Activated CD4-positive, alpha-beta T cell treated with anti-CD3 and anti-CD28 coated beads, Interleukin-2, amount 50 U/mL, for 4 hours (primary cell): ENCODE measurements at regions not wholly inside any gene's neighbourhood (a gene's known extent, or its start where the extent isn't known, plus 50 kb on each side); places are given as distances from the start of the nearest gene placed in this dataset.

ENCODE experiments used
- DNase-seq, 2 experiments: peaks; one replicate each; pipeline ENCODE4 v3.0.0-alpha.2; 2020

DNA sequence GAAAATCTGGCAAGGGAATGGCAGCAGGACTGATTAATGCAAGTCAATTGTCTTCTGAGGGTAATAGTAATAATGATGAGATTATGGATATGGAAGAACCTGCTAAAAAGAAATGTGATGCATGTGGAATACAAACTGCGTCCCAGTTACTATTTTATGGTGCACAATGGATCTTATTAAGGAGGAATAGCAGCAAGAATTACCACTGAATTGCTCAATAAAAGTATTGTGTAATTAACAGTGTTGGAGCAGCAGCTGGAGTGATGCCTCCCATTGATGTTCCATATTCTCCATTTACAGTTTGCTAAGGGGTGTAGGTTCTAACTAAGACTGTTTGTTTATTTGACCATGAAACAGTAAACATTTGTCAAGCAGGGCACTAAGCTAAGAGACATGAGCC is 167.9 kb downstream of the HRH4 start:
- DNase-seq, result no peak

DNA sequence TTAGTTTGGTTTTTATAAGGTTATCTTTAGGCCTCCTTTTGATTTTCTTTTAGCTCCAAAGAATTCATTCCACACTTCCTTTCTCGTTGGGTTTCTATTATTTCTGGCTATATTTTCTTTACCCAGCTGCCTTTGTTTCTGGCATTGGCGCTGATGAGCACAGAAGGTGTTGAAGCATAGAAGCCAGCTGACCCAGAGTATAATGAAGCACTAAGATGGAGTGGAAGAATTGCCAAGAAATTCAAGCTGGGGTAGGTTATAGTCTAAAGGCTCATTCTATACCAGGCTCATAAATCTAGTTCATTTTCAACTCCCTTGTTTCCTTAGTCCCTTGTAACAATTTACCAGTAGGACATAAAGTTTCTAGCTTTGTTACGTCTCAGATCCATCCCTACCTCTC is 169.5 kb downstream of the HRH4 start:
- no peak for DNase-seq

DNA sequence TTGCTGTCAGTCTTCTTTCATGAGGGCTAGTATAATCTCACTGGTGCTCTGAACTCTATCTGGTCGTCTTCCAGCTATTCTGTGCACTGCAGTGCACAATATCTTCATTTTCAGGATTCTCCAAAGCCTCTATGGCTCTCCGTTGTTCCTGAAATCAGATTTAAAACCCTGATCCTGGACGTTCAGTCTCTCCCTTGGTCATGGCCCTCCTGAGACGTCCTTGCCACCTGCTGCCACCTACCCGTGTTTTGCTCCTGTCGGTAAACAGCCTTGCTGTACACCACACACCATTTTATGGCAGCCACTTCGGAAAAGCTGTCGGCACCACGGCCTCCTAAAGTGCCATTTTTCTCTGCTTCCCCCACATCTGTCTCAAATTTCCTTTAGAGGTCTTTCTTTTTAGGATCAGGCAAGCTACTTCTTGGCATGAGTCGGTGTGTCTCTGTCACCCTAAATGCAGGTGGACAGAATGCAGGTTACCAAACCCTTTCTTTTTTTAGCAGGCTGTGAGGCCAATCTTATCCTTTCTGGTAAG is 170.0 kb downstream of the HRH4 start:
- no peak for DNase-seq

DNA sequence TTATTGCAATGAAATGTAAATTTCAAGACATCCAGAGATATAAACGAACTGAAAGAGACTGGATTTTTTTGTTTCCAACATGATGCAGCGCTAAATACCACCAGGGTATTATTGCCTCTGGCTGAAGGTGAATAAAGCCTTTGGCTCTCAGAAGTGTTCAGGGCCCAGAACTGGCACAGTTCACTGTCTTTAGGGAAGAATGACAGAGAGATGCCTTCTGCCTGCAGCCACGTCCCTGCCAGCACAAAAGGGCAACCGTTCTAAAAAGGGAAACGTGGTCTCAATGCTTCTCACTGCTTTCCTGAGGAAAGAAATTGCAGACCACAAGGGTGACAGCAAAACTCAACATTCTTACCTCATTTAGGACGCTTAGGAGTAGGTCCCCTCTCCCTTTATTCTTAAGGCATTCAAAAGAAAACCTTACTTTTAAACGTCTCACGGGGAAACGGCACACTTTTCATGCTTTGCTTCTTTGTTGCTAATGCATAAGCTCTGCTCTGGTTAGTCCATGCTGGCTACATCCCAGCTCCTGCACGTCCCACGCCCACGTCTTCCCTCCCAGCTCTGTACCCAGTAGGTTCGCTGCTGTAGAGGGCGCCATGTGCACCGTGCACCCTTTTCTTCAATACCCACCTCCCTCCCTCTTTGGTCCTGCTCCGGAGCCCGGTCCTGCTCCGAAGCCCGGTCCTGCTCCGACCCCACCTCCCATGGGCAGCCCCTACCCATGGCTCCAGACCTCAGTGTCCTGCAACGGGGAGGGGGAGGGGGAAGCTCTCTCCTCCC is 171.0 kb downstream of the HRH4 start:
- no peak for DNase-seq

DNA sequence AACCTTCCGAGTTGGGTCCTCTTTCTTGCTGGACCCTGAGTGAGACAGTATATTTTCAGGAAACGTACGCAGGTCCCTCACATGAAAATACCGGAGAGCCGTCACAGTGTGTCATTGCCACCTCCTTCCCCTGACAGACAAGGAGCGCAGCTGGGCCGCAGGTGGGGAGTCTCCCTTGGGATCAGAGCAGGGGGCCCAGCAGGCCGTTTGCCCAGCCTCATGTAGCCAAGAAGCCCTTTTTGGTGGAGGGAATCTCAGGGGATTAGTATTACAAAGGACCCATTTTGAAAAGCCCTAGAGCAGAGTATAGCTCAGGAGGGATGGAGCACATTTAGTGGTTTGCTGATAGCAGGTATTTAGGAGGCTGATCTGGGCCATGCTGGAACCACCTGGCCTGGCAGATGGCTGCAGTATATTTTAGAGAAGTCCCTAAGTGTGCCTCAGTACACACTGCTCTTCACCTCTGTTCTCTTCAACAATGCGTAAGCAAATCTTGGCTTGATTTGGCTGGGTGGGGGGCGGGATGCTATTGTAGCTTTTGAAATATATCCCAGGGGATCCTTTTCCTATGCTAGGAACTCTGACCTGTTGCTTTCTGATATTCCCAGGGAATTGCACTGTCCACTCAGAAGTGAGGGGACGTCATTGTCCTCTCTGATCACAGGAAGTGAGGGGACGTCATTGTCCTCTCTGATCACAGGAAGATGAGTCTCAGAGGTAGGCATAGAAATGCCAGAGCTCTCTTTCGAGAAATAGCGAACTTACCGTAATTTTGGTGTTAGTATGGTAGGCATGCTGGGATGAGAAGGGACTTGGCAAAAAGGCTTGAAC is 171.9 kb downstream of the HRH4 start:
- no peak for DNase-seq

DNA sequence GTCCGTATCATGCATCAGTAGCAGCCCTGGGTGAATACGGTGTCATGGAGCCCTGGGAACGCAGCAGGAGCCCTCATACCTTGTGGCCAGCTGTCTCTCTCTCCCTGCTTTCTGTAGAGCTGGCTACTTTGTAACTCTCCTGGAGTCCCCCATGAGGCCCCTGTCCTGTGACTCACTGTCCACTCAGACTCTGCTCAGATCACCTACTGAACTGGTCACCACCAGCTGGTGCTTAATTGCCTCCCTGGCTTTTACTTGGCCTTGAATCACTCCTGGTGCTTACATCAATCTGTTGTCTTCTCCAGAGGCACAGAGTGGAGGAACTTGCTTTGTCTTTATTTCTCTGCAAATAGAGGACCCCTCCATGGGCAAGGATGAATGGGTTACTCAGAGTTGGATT is 172.7 kb downstream of the HRH4 start:
- no peak for DNase-seq

DNA sequence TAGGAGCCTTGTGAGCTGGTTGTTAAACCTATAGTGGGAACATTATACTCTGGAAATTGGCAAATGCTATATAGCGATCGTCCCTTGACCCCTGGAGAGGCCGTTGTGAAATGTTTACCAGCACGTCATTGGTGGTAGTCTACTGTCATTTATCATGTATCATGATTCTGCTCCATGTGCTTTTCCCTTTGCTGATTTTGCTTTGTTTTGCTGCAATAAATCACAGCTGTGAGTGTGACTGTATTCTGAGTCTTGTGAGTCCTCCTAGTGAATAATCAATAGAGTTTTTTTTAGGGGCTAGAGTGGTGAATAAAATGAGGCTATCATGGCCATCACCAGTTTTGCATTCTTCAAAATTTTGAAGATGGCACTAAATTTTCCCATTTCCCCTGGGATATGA is 189.1 kb downstream of the HRH4 start:
- DNase-seq, result no peak

DNA sequence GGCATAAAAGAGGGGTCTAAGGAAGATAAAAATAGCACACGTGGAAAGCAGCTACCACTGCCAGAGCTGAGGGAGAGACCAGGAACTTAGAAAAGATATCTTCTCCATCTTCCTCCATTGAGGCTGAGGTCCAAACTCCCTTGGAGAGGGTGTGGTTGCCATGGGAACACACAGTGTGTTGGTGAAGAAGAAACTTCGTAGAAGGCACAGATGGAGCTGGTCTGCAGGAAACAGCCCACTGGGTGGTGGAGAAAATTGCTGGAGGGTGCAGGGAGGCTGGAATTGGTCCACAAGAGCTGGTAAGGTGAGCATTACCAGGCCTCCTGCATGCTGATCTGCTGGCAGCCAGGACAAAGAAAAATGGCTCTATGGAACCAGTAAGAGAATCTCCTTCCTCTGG is 191.0 kb downstream of the HRH4 start:
- no peak for DNase-seq

DNA sequence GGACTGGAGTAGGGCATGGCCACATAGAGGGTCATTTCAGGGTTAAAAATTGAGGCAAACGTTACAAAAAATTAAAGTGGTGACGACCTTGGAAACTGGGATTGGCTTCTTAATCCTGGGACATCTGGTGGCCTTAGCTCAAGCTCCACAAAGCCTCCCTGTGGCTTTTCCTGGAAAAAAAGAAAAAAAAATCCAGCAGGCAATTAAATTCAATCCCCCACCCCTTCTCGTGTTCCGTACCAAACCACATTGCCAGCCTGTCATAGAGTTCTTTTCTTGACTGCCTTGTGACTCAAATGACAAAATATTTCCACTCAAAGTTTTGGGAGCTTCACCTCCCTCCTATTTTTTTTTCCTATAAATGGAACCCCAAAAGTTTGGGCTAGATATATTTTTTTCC is 195.6 kb downstream of the HRH4 start:
- DNase-seq, result no peak

DNA sequence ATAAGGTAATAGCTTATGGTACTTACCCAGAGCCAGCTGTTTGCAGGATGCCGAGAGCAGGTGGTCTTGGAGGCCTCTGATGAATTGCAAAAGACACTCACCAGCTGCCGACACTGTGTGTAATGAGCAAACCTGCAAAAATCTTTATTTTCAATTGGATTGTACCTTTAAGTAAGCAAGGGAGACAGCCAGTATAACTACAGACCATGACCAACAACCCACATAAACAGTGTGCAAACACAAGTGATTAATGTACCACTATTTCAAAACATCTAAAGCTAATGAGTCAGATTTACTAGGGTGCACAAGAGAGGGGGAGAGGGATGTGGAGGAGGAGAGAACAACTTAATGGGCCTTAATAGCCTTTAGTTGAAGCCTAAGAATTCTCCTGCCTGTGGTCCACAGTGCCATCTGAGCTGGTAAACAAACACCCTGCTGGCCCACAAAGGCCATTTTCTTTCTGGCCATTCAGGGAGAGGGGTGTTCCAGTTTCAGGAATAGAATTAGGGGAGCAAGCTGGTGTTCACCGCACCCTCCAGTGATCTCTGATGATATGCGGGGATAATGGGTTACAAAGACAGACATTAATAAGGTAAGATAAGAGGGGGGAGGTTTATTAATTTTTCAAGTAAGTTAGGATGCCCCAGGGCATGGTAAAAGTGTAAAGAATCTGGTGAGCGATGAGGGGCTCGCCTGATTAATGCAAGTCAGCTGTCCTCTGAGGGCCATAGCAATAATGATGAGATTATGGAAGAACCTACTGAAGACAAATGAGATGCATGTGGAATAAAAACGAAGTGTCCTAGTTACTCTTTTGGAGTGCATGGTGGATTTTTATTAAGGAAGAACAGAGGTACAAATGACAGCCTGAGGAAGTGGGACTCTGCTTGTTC is 196.4 kb downstream of the HRH4 start:
- no peak for DNase-seq

DNA sequence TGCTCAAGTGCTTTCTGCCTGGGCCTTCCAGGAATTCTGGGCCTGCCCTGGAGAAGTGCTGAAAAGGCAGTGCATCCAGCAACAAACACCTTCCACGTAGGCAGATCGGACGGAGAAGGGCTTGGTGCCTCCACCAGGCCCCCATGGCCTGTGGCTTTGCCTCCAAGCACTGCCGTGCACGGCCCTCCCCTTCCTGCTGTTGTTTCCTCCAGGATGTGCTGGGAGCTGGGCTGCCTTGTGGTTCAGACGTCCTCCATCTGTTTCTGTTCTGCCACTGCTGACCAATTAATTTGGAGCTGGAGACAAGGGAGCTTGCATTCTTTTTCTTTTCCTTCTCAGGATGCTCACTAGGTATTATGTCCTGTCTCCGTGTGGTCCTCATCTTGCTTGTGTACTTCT is 197.0 kb downstream of the HRH4 start:
- DNase-seq, result no peak

DNA sequence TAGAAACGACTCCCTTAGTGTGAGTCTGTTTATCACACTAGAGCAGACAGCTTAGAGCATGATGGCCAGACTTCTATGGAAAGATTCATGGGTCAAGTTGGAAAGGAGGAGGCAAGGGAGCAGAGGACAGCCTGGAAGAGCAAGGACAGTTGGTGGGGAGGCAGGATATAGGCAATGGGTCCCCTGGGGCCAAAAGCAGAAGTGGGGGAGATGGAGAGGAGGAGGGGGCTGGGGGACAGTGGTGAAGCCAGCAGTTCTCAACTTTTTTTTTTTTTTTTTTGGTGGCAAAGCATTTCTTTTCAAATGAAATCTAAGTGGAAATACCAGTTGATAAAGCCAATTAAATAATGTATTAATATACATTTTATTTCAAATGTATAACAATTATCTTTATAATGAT is 197.9 kb downstream of the HRH4 start:
- no peak for DNase-seq

DNA sequence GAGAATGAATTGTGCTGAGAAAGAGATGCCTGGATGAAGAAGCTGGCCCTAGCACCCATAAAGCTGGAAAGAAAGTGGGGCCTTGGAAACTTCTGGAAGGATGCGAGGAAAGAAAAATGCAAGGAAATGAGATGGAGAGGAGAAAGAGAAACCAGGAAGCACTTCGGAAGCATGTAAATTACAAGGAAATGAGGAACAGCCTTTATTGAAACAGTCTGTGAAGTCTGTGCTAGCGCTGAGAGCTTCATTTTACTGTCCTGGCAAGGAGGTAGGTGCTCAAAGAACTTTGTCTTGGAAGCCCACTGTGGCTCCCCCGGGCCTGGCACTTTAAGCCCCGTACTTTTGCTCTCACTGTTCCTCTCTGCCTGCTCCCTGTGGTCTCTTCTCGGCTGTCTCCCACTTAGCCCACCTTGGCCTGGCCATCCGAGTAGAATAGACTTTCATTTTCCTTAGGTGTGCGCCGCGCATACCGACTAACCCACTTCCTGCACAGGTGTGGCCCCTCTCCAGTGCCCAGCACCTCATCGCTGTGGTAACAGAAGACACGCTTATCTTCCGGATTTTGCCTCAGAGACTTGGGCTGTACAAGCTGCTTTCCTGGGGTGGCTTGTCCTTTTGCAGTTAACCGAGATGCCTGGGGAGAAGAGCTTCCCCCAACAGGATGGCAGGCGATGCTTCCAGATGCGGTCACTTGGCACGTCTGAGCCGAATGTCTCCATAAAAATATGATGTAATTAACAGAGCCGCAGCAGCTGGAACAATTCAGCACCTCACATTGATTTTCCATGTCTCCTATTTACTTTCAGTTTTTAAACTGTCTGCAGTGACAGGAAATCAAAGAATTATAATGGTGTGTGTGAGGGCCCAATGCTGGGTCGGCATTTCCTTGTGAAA is 199.6 kb downstream of the HRH4 start:
- DNase-seq, result peak in 1 of 2 experiments; percentile 1

DNA sequence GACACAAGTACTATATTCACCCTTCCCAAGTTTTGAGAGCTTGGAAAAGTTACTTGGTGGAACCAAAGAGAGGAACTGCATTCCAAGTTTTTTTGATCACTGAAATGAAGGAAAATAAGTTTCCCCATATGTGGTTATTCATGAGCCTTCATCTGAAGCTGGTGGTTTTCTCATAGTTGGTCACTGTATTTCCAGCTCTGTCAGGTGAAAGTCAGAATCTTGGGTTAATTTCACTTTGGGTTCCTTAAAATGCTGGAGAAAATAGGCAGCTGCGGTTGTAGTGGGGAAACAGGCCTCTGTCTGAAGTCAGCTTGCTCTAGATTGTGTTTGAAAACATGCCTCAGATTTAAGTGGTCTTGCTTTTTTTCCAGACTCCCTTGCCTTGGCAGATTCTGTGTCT is 200.5 kb downstream of the HRH4 start:
- no peak for DNase-seq

DNA sequence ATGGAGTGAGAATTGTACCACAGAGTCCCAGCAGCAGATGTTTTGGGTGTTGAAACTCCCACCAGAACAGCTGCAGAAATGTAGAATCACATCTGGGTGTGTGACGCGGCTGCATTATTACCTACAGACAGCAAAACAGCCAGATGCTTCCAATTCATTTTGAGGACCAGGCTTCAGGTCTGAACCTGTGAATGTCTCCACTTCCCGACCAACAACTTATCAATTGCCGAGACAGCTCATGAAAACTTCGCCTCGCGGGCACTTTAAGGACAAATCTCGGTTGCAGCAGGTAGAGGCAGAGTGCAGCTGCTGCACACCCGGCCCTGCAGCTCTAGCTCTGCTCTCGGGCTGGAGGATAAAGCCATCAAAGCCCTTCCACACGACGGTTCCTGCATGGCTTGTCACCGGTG is 202.0 kb downstream of the HRH4 start:
- DNase-seq, result no peak

DNA sequence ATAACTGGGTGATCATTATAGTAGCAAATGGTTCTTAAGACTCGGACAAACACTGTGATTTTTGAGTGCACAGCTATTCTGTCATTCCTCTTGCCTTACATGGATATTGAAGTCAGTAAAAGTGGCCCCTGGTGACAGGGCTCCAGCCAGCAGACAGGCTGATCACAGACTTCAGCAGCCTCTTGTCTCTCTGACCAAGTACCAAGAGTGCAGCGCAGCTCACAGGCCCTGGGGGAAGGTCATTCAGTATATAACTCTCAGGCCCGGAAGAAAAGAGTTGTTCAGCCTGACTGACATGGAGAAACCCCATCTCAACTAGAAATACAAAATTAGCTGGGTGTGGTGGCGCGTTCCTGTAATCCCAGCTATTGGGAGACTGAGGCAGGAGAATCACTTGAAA is 202.6 kb downstream of the HRH4 start:
- DNase-seq, result no peak

DNA sequence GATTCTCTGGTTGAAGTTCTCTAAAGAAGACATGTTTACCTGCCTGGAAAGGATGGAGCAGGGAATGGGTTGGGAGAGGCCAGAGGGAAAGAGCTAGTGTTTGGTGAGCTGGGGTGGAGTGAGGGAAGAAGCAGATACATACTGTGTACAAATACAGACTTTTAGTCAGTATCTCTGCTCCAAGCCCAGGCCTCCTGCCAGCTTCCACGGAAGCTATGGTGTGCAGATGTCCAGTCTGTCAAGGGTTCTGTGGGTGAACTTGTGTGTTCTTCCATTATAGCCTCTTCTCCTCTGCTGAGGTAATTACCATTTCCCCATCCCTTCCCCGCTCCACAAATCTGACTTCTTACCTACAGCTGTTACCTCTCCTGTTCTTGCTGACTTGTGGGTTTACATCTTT is 208.6 kb downstream of the HRH4 start:
- DNase-seq, result no peak

DNA sequence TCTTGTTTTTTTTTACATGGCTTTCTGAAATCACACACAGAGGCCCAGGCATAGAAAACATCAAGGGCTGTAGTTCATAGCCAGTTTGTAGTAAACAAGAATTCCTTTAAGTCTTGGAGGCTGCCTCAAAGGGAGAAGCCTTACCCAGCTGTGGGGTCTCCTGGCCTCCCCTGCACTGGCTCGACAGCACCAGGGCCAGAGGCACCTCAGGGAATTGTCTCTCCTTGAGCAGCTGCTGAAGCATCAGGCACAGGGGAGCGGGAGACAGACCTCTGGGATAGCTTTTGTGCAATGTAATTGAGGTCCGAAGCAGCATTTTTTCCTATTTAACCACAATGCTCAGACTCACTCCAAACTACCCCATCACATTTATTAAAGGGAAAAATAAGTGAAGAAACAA is 209.1 kb downstream of the HRH4 start:
- DNase-seq, result no peak

DNA sequence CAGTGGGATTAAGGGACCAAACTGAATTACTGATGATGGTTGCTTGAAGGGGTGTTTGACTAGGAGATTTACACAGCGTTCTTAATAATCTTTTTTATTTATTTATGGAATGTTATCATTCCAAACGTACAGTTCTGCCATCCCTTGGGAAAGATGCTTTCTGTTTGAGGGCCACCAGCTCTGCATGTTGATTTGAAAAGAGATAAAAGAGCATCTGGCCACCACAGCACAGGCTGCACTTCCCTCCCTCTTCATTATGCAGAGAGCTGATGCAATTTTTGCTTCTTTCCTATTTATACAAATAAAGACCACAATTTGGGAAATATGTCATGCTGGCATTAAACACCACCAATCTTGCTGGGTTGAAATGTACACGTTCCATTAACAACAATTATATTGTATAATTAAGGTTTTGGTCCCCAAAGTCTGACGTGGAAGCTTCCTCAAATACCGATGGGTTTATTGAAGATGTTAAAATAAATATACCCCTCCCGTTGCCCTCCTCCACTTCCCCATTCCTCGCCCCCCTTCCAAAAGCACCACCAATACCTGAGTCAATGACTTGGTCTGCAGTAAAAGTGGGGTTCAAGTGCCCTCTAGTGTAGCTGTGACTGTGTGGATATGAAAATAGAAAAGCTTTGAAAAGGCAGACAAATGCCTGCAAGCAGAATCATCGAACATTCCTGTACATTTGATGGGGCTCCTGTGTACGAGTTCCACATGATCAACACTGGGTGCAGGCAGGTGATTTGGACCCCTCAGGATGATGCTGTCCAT is 211.9 kb downstream of the HRH4 start:
- no peak for DNase-seq

DNA sequence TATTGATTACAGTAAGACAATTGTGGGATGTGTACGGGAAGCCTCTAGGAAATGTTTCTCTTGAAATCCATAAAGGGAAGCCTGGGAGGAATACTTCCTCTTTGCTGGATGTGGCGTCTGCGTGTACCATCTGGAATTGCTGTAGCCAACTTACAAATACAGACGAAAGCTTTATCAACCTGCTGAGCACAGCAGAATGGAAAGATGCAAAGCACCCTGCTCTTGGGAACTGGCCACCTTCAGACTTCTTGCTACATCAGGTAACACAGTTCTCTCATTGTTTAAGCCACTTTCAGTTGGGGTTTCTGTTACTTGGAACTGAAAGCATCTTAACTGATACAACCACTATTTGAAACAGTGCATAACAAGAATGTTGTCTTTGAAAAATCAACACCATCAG is 213.8 kb downstream of the HRH4 start:
- DNase-seq, result no peak

DNA sequence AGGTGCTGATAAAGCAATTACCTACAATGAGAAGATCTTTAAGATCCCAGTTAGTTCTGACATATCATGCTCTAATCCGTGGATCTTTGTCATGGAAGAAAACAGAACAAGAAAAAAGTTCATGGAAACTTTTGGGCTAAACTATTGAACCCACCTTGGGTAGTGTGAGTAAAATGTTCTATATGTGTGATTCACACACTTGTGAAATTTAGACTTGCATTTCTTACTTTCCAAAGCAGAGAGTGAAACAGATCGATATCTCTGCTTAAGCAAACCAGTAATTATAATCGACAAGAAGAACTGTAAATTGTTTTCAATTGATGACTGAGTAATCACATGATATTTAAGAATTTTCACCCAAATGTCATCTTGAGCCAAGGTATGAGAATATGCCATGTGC is 214.2 kb downstream of the HRH4 start:
- no peak for DNase-seq
